GM23248 (cell line): ENCODE measurements at regions not wholly inside any gene's neighbourhood (a gene's known extent, or its start where the extent isn't known, plus 50 kb on each side); places are given as distances from the start of the nearest gene placed in this dataset.
A peak's percentile ranks its signal among the peaks of the same experiment; 100 is the strongest.

Source experiments
- DNase-seq: peaks from one replicate; pipeline ENCODE4 v3.0.0-alpha.2; 2015
- H2AFZ ChIP-seq: fragments of 200-600 bp; sonication (generic); 2 replicates; pipeline ENCODE4 v1.6.1; 2016; ENCODE audit warnings: antibody characterized with exemption
- H3F3A ChIP-seq: fragments of 200-600 bp; sonication (generic); 2 replicates; pipeline ENCODE4 v1.6.1; 2016; ENCODE audit warnings: mild to moderate bottlenecking, antibody characterized with exemption, mixed run types; ENCODE audit not compliant: insufficient read depth
- H3K27ac ChIP-seq: fragments of 200-600 bp; sonication (generic); 2 replicates; pipeline ENCODE4 v1.5.1; 2016; ENCODE audit warnings: mild to moderate bottlenecking
- H3K27me3 ChIP-seq: fragments of 200-600 bp; sonication (generic); replicated peaks from 2 replicates; pipeline ENCODE4 v1.6.1; 2016; ENCODE audit warnings: mild to moderate bottlenecking; ENCODE audit not compliant: insufficient read depth
- H3K36me3 ChIP-seq: fragments of 200-600 bp; sonication (generic); 2 replicates; pipeline ENCODE4 v1.6.1; 2016; ENCODE audit warnings: low read depth, mild to moderate bottlenecking
- H3K4me1 ChIP-seq: fragments of 200-600 bp; sonication (generic); 2 replicates; pipeline ENCODE4 v1.6.1; 2016; ENCODE audit warnings: mild to moderate bottlenecking; ENCODE audit not compliant: insufficient read depth
- H3K4me2 ChIP-seq: fragments of 200-600 bp; sonication (generic); one replicate; pipeline ENCODE4 v1.6.1; 2016; ENCODE audit warnings: mild to moderate bottlenecking; ENCODE audit not compliant: unreplicated experiment
- H3K4me3 ChIP-seq: fragments of 200-600 bp; sonication (generic); 2 replicates; pipeline ENCODE4 v1.5.1; 2016; ENCODE audit warnings: mild to moderate bottlenecking
- H3K79me2 ChIP-seq: fragments of 200-600 bp; sonication (generic); 2 replicates; pipeline ENCODE4 v1.6.1; 2016; ENCODE audit warnings: mild to moderate bottlenecking; ENCODE audit not compliant: insufficient read depth
- H3K9ac ChIP-seq: fragments of 200-600 bp; sonication (generic); 2 replicates; pipeline ENCODE4 v1.6.1; 2016; ENCODE audit warnings: mild to moderate bottlenecking
- H3K9me2 ChIP-seq: fragments of 200-600 bp; sonication (generic); 2 replicates; pipeline ENCODE4 v1.6.1; 2016; ENCODE audit warnings: mixed run types, mild to moderate bottlenecking, moderate library complexity; ENCODE audit not compliant: insufficient read depth
- H3K9me3 ChIP-seq: fragments of 200-600 bp; sonication (generic); one replicate; pipeline ENCODE4 v1.6.1; 2017; ENCODE audit warnings: low read depth
- H4K20me1 ChIP-seq: fragments of 200-600 bp; sonication (generic); 2 replicates; pipeline ENCODE4 v1.6.0; 2016; ENCODE audit not compliant: insufficient read depth
- EZH2 ChIP-seq: fragments of 200-600 bp; sonication (generic); IDR thresholded peaks from 2 replicates; pipeline ENCODE4 v1.6.1; 2018; ENCODE audit warnings: antibody characterized with exemption, mild to moderate bottlenecking; ENCODE audit not compliant: insufficient read depth, poor library complexity, severe bottlenecking
- EZH2phosphoT487 ChIP-seq: fragments of 200-600 bp; sonication (generic); IDR thresholded peaks from 2 replicates; pipeline ENCODE4 v1.6.1; 2018; ENCODE audit warnings: antibody characterized with exemption, moderate library complexity, mild to moderate bottlenecking, low read depth; ENCODE audit not compliant: insufficient read depth
- WGBS, 2 experiments: methylation state at CpG; one replicate each; pipeline ENCODE4 v1.1.6; 2015 to 2017; ENCODE audit warnings: low lambda C conversion rate in 2 of 2, low coverage in 1 of 2; ENCODE audit errors: missing lambda C conversion rate in 2 of 2; 5-methylcytosine and 5-hydroxymethylcytosine counted together
- in situ Hi-C: fragments of 300-500 bp; cut with MboI; formaldehyde crosslinking; loops from 2 replicates; pipeline ENCODE4 v1.15.0; 2020

- H4K20me1 ChIP-seq, result no peaks in the 10 kb centered on the region
- WGBS, 2 experiments, result 81 to 100% methylated on average over 1 of the region's 1 CpG
- no peak overlapping the region for H3K4me2 ChIP-seq
- no peak overlapping the region for H3K27ac ChIP-seq
- peaks cover 14% of the 10 kb centered on the region for H3K4me1 ChIP-seq
- peaks cover 5% of the 10 kb centered on the region for H3K9me3 ChIP-seq
- H3F3A ChIP-seq, result no peaks in the 10 kb centered on the region; the same call in 1 of the 2 replicates
- peak; percentile 23 for DNase-seq
- TF ChIP-seq EZH2phosphoT487, result no peak
- no peak for TF ChIP-seq EZH2
- H3K4me3 ChIP-seq, result no peak overlapping the region
- no peaks in the 10 kb centered on the region for H3K36me3 ChIP-seq
- H2AFZ ChIP-seq, result no peak overlapping the region
- H3K79me2 ChIP-seq, result no peaks in the 10 kb centered on the region
- H3K27me3 ChIP-seq, result no peaks in the 10 kb centered on the region
- no peaks in the 10 kb centered on the region for H3K9me2 ChIP-seq
- in situ Hi-C loops, result no loop called here
- no peak overlapping the region for H3K9ac ChIP-seq
Observed at GRCh38 chr3:187920030-187920429, 174.8 kb upstream of the BCL6 start.

- Histone ChIP-seq H3K27me3 (no peaks in the 10 kb centered on the region), H3K4me2 (no peak overlapping the region), H3K4me3 (no peak overlapping the region), H3K4me1 (peaks cover 14% of the 10 kb centered on the region), H2AFZ (no peak overlapping the region), H3K36me3 (no peaks in the 10 kb centered on the region), H3K9ac (no peak overlapping the region), H3K9me2 (no peaks in the 10 kb centered on the region), H3K27ac (no peak overlapping the region), H3F3A (no peaks in the 10 kb centered on the region; the same call in 1 of the 2 replicates), H4K20me1 (no peaks in the 10 kb centered on the region), H3K9me3 (peaks cover 5% of the 10 kb centered on the region), H3K79me2 (no peaks in the 10 kb centered on the region)
- TF ChIP-seq EZH2, result no peak
- in situ Hi-C loops, result no loop called here
- WGBS, 2 experiments, result 40 to 50% methylated on average over 6 of the region's 6 CpGs
- peak; percentile 20 for DNase-seq
Observed at GRCh38 chr3:187920913-187921312, 175.6 kb upstream of the BCL6 start.

GRCh38 chr3:187921391-187922074 lies 176.3 kb upstream of the BCL6 start:
- no peak overlapping the region for H3K4me3 ChIP-seq
- no peak overlapping the region for H3K4me2 ChIP-seq
- peaks cover 5% of the 10 kb centered on the region for H3K9me3 ChIP-seq
- no peaks in the 10 kb centered on the region for H3K9me2 ChIP-seq
- in situ Hi-C loops, result no loop called here
- WGBS, 2 experiments, result 68% methylated on average over 4 of the region's 4 CpGs
- no peak overlapping the region for H3K9ac ChIP-seq
- no peaks in the 10 kb centered on the region for H3K27me3 ChIP-seq
- H3F3A ChIP-seq, result no peaks in the 10 kb centered on the region
- H3K79me2 ChIP-seq, result no peaks in the 10 kb centered on the region
- H3K27ac ChIP-seq, result no peak overlapping the region
- no peak overlapping the region for H2AFZ ChIP-seq
- peaks cover 14% of the 10 kb centered on the region for H3K4me1 ChIP-seq
- no peak for TF ChIP-seq EZH2phosphoT487
- no peak for TF ChIP-seq EZH2
- no peaks in the 10 kb centered on the region for H4K20me1 ChIP-seq
- no peaks in the 10 kb centered on the region for H3K36me3 ChIP-seq
- DNase-seq, result no peak

GRCh38 chr3:187922704-187923416 lies 177.6 kb upstream of the BCL6 start:
- Histone ChIP-seq H3K27me3 (no peaks in the 10 kb centered on the region), H3K4me3 (no peak overlapping the region), H3K4me1 (peaks cover 14% of the 10 kb centered on the region), H3K9me3 (peaks cover 5% of the 10 kb centered on the region), H2AFZ (no peak overlapping the region), H3K9me2 (no peaks in the 10 kb centered on the region), H3K4me2 (no peak overlapping the region), H3K27ac (no peak overlapping the region), H3K79me2 (no peaks in the 10 kb centered on the region), H4K20me1 (no peaks in the 10 kb centered on the region), H3K36me3 (no peaks in the 10 kb centered on the region), H3F3A (no peaks in the 10 kb centered on the region), H3K9ac (no peak overlapping the region)
- TF ChIP-seq EZH2phosphoT487 (no peak), EZH2 (no peak)
- peak; percentile 47 for DNase-seq
- WGBS, 2 experiments, result 72 to 75% methylated on average over 3 of the region's 3 CpGs
- in situ Hi-C loops, result no loop called here

DNA sequence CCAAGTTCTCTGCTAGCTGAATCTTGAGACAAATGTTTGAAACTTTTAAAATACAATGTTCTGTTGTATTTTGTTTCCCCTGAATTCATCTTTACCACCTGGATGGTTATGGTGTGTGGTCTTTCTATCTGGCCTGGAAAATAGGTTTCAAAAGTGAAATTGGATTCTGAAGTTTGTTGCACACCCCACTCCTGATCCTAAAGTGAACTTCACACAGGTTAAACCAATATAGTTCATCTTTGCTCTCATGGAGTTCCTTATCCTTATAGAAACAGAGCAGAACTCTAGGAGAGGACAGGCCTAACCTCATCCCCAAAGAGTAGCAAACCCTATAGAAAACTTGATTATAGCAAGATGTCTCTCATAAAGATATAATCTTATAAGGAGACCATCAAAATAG lies 179.4 kb upstream of the BCL6 start:
- Histone ChIP-seq H3K9ac (no peak overlapping the region), H3K27me3 (no peaks in the 10 kb centered on the region), H3K9me3 (peaks cover 5% of the 10 kb centered on the region), H2AFZ (no peak overlapping the region), H3K9me2 (no peaks in the 10 kb centered on the region), H3K79me2 (no peaks in the 10 kb centered on the region), H3K36me3 (no peaks in the 10 kb centered on the region), H3K27ac (no peak overlapping the region), H3K4me1 (peaks cover 14% of the 10 kb centered on the region), H4K20me1 (no peaks in the 10 kb centered on the region), H3F3A (no peaks in the 10 kb centered on the region), H3K4me3 (no peak overlapping the region), H3K4me2 (no peak overlapping the region)
- TF ChIP-seq EZH2 (no peak), EZH2phosphoT487 (no peak)
- in situ Hi-C loops, result no loop called here
- no peak for DNase-seq
